Activated CD8-positive, alpha-beta T cell treated with anti-CD3 and anti-CD28 coated beads, Interleukin-2, amount 10 ng/mL, durations not matched to agents 7 days and 5 days (primary cell): ENCODE measurements at regions not wholly inside any gene's neighbourhood (a gene's known extent, or its start where the extent isn't known, plus 50 kb on each side); places are given as distances from the start of the nearest gene placed in this dataset.
A peak's percentile ranks its signal among the peaks of the same experiment; 100 is the strongest.

Experiments
- ATAC-seq: fragments of 150-1000 bp; cut with Tn5 transposase; one replicate; pipeline ENCODE4 v1.10.0; 2021; ENCODE audit warnings: moderate library complexity
- CTCF ChIA-PET: fragments of 350-600 bp; sonication (Branson Sonifier 250); formaldehyde crosslinking; loops from one replicate; lab custom pipeline; 2021; ENCODE audit warnings: antibody characterized with exemption; lab: Charles Lee
- POLR2A ChIA-PET: fragments of 350-600 bp; sonication (Branson Sonifier 250); formaldehyde crosslinking; loops from one replicate; lab custom pipeline; 2021; ENCODE audit warnings: antibody characterized with exemption; lab: Charles Lee
- DNase-seq: peaks from one replicate; pipeline ENCODE4 v3.0.0-alpha.2; 2020
- H3K27ac Mint-ChIP-seq: one replicate; pipeline ENCODE4 v1.8.0; 2021; ENCODE audit warnings: mild to moderate bottlenecking, mixed read lengths
- H3K27me3 Mint-ChIP-seq: one replicate; pipeline ENCODE4 v1.8.0; 2021; ENCODE audit warnings: low read depth, mixed read lengths
- H3K36me3 Mint-ChIP-seq: one replicate; pipeline ENCODE4 v1.8.0; 2021; ENCODE audit warnings: low read depth, mixed read lengths
- H3K4me1 Mint-ChIP-seq: one replicate; pipeline ENCODE4 v1.8.0; 2021; ENCODE audit warnings: low read depth, mixed read lengths
- H3K4me3 Mint-ChIP-seq: one replicate; pipeline ENCODE4 v1.8.0; 2021; ENCODE audit warnings: mild to moderate bottlenecking, mixed read lengths
- H3K9me3 Mint-ChIP-seq: one replicate; pipeline ENCODE4 v1.8.0; 2022; ENCODE audit warnings: mixed read lengths; ENCODE audit not compliant: insufficient read depth

DNA sequence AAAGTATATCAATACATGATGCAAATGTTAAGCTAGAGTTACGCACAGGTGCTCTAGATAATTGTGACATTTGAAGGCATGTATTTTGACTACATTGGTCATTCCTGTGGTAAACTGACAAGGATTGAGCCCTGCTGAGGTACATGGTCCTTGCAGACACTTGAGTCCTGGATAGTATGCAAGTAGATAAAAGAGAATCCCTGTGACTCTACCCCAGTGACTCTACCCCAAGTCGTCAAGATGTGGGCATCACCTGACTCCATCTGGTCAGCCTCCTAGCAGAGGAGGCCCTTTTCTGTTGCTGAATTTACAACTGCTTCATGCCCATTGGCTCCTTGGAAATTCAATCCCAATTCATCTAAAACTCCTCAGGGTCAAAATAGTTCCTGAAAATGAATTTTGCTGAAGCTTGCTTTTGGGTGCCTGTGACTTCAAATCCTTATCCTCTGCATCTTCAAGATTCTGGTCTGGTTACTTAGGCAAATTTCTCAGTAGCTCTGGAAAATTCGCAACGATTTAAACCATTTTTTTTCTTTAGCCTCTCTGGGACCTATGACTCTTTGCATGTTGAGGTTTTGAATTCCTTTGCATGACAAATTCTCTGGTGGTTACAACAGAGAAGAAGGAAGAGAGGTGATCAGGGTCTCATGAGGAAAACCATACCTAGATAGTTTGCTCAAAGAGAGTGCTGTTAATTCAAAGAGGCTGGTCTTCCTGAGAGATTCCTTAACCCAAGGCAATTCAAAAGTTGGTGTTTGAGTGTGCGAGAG lies 422.1 kb downstream of the FGF9 start:
- POLR2A ChIA-PET: no interaction called here
- no peaks in the 10 kb centered on the region for H3K27me3 Mint-ChIP-seq

GRCh38 chr13:22095794-22096193 lies 424.9 kb downstream of the FGF9 start:
- H3K27ac Mint-ChIP-seq: no peak overlapping the region
- ChIA-PET POLR2A (no interaction called here), CTCF (no interaction called here)
- no peaks in the 10 kb centered on the region for H3K27me3 Mint-ChIP-seq
- no peaks in the 10 kb centered on the region for H3K4me1 Mint-ChIP-seq
- H3K36me3 Mint-ChIP-seq: no peaks in the 10 kb centered on the region
- ATAC-seq: no peak
- no peak for DNase-seq
- H3K9me3 Mint-ChIP-seq: peaks cover 5% of the 10 kb centered on the region
- H3K4me3 Mint-ChIP-seq: no peak overlapping the region

More for the DNA sequence above, 422.1 kb downstream of the FGF9 start:
- CTCF ChIA-PET: no interaction called here
- DNase-seq (no peak), ATAC-seq (no peak)
- H3K4me3 Mint-ChIP-seq: no peak overlapping the region
- no peaks in the 10 kb centered on the region for H3K36me3 Mint-ChIP-seq
- H3K4me1 Mint-ChIP-seq: no peaks in the 10 kb centered on the region
- H3K9me3 Mint-ChIP-seq: no peaks in the 10 kb centered on the region
- no peak overlapping the region for H3K27ac Mint-ChIP-seq

GRCh38 chr13:22099585-22099984 lies 428.7 kb downstream of the FGF9 start:
- POLR2A ChIA-PET: interaction anchor here (0.6 kb wide), 1 partner anchor 25 kb away, joined by 3 read pairs; no protein-coding TSS in a partner anchor
- Mint-ChIP-seq H3K4me3 (no peak overlapping the region), H3K4me1 (no peaks in the 10 kb centered on the region), H3K9me3 (peaks cover 7% of the 10 kb centered on the region), H3K27ac (no peak overlapping the region), H3K27me3 (no peaks in the 10 kb centered on the region), H3K36me3 (no peaks in the 10 kb centered on the region)
- CTCF ChIA-PET: interaction anchor here (0.6 kb wide), 1 partner anchor 353 kb away, joined by 5 read pairs; no protein-coding TSS in a partner anchor
- ATAC-seq: no peak
- no peak for DNase-seq

DNA sequence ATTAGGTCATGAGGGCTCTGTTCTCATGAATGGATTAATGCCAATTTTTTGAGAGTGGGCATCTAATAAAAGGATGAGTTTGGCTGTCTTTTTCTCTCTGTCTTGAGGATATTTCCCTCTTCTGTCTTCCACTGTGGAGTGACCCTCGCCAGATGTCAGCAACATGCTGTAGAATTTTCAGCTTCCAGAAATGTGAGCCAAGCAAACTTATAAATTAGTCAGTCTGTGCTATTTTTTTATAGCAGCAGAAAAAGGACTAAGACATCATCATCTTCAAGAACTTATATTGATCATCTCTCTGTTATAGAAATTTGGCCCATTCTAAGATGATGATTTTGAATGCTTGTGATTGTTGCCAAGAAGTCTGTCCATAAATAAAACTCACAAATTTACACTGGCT lies 431.4 kb downstream of the FGF9 start:
- Mint-ChIP-seq H3K9me3 (peaks cover 9% of the 10 kb centered on the region), H3K4me1 (peaks cover 4% of the 10 kb centered on the region), H3K27me3 (no peaks in the 10 kb centered on the region), H3K4me3 (no peak overlapping the region), H3K36me3 (no peaks in the 10 kb centered on the region), H3K27ac (no peak overlapping the region)
- POLR2A ChIA-PET: no interaction called here
- no peak for ATAC-seq
- CTCF ChIA-PET: no interaction called here
- DNase-seq: no peak

- H3K4me1 Mint-ChIP-seq: peaks cover 15% of the 10 kb centered on the region
- CTCF ChIA-PET: no interaction called here
- no peak overlapping the region for H3K27ac Mint-ChIP-seq
Measured at GRCh38 chr13:22103046-22104027, 432.5 kb downstream of the FGF9 start.

GRCh38 chr13:22106058-22106457 lies 435.2 kb downstream of the FGF9 start:
- Mint-ChIP-seq H3K27ac (no peak overlapping the region), H3K4me1 (peaks cover 20% of the 10 kb centered on the region), H3K9me3 (peaks cover 4% of the 10 kb centered on the region), H3K4me3 (no peak overlapping the region), H3K36me3 (peaks cover under 1% of the 10 kb centered on the region), H3K27me3 (no peaks in the 10 kb centered on the region)
- no peak for DNase-seq
- POLR2A ChIA-PET: no interaction called here
- no peak for ATAC-seq
- CTCF ChIA-PET: no interaction called here

More at GRCh38 chr13:22103046-22104027, 432.5 kb downstream of the FGF9 start:
- ATAC-seq: no peak
- POLR2A ChIA-PET: no interaction called here
- Mint-ChIP-seq H3K9me3 (peaks cover 9% of the 10 kb centered on the region), H3K36me3 (no peaks in the 10 kb centered on the region), H3K27me3 (no peaks in the 10 kb centered on the region), H3K4me3 (no peak overlapping the region)
- no peak for DNase-seq

GRCh38 chr13:22107549-22107948 lies 436.7 kb downstream of the FGF9 start:
- ATAC-seq: peak; percentile 39
- CTCF ChIA-PET: interaction anchor here (0.9 kb wide), 1 partner anchor 469 kb away, joined by 3 read pairs; no protein-coding TSS in a partner anchor
- H3K36me3 Mint-ChIP-seq: peaks cover 2% of the 10 kb centered on the region
- DNase-seq: no peak
- no peak overlapping the region for H3K4me3 Mint-ChIP-seq
- H3K27ac Mint-ChIP-seq: no peak overlapping the region
- POLR2A ChIA-PET: no interaction called here
- peaks cover 4% of the 10 kb centered on the region for H3K9me3 Mint-ChIP-seq
- H3K4me1 Mint-ChIP-seq: peaks cover 31% of the 10 kb centered on the region
- no peaks in the 10 kb centered on the region for H3K27me3 Mint-ChIP-seq

DNA sequence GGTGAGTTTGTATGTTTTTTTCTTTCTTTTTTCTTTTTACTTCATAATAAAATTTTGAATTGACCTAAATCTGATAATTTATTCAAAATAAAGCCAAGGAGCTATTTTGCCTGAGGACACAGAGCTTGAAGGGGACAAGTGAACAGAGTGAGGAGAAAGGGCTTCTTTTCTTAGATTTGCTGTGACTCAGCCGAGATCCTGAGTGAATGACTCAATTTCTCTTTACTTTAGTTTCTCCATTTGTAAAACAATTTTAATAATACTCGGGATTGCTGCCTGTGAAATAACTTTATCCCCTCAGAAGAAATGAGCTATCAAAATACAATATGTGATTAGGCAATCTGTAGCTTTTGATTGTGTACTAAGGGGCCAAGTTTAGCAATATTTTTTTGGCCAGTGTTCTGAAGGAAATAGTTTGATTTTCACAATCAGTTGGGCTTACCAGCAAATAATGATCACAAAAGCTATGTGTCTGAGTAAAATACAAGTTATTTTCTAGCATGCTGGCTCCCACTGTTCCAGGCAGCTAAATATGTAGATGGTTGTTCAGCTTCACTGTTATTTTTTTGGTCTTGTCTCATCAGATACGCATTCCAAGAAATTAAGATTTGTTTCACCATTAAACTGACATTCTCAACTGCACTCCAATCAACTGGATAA lies 437.5 kb downstream of the FGF9 start:
- H3K27ac Mint-ChIP-seq: no peak overlapping the region
- no peaks in the 10 kb centered on the region for H3K27me3 Mint-ChIP-seq
- ChIA-PET POLR2A (no interaction called here), CTCF (no interaction called here)
- no peak for ATAC-seq
- H3K4me1 Mint-ChIP-seq: peaks cover 32% of the 10 kb centered on the region
- peaks cover 9% of the 10 kb centered on the region for H3K36me3 Mint-ChIP-seq
- H3K4me3 Mint-ChIP-seq: no peak overlapping the region
- peaks cover 8% of the 10 kb centered on the region for H3K9me3 Mint-ChIP-seq
- DNase-seq: no peak

GRCh38 chr13:22108979-22109378 lies 438.1 kb downstream of the FGF9 start:
- CTCF ChIA-PET: interaction anchor here (1.6 kb wide), 1 partner anchor 49 kb away, joined by 3 read pairs; no protein-coding TSS in a partner anchor

GRCh38 chr13:22110368-22110767 lies 439.5 kb downstream of the FGF9 start:
- Mint-ChIP-seq H3K4me3 (no peak overlapping the region), H3K27ac (no peak overlapping the region), H3K4me1 (peaks cover 47% of the 10 kb centered on the region), H3K9me3 (peaks cover 5% of the 10 kb centered on the region), H3K27me3 (no peaks in the 10 kb centered on the region), H3K36me3 (peaks cover 14% of the 10 kb centered on the region)
- no peak for ATAC-seq
- CTCF ChIA-PET: interaction anchor here (1.6 kb wide), 1 partner anchor 50 kb away, joined by 3 read pairs; no protein-coding TSS in a partner anchor
- DNase-seq: no peak
- POLR2A ChIA-PET: no interaction called here

More at GRCh38 chr13:22108979-22109378, 438.1 kb downstream of the FGF9 start:
- Mint-ChIP-seq H3K36me3 (peaks cover 12% of the 10 kb centered on the region), H3K27ac (no peak overlapping the region), H3K4me3 (no peak overlapping the region), H3K27me3 (no peaks in the 10 kb centered on the region), H3K4me1 (peaks cover 34% of the 10 kb centered on the region), H3K9me3 (peaks cover 9% of the 10 kb centered on the region)
- POLR2A ChIA-PET: no interaction called here
- no peak for ATAC-seq
- DNase-seq: no peak

DNA sequence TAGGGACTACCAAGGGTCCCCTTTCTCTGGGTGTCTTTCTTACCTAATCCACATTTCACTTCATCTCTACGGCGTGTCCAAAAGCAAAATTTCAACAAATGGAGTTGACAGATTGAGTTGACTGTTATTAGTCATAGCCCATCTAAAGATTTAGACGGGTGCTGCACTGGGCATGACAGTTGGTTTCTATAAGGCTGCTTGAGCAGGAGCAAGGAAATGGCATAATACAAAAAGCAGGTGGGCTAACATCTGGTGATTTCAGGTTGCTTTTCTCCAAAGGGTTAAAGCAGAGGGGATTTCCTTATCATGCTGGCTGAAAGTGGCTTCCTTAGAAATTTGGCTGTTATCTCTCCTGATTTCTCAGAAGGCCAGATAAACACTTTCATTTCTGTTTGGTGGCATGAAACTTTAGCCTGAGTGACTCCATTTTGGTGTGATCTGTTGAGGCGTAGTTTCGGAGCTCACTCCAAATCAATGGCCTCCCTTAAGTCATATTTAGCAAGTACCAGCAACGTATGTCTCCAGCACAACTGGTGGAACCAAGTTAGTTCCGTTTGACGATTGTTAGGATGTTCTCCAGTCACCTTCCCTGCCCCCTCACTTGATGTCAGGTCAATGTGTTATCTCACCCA lies 440.4 kb downstream of the FGF9 start:
- Mint-ChIP-seq H3K27ac (no peak overlapping the region), H3K4me1 (peaks cover 51% of the 10 kb centered on the region), H3K27me3 (no peaks in the 10 kb centered on the region), H3K36me3 (peaks cover 17% of the 10 kb centered on the region), H3K9me3 (peaks cover 5% of the 10 kb centered on the region), H3K4me3 (no peak overlapping the region)
- ChIA-PET POLR2A (no interaction called here), CTCF (no interaction called here)
- no peak for DNase-seq
- ATAC-seq: no peak
